Islet of Langerhans (tissue), 1 donor: ENCODE measurements at regions not wholly inside any gene's neighbourhood (a gene's known extent, or its start where the extent isn't known, plus 50 kb on each side); places are given as distances from the start of the nearest gene placed in this dataset.

Source experiments
- FAIRE-seq: peaks from one replicate; lab custom pipeline; 2011; peaks lifted over from hg19 to GRCh38; lab: Jason Lieb, UNC

GRCh38 chr13:107743100-107743499, 472.2 kb downstream of the LIG4 start:
- no peak for FAIRE-seq

- FAIRE-seq: no peak
Measured at GRCh38 chr13:107742544-107742943, 472.8 kb downstream of the LIG4 start.

- FAIRE-seq: no peak
Measured at GRCh38 chr13:107738004-107738403, 477.3 kb downstream of the LIG4 start.

GRCh38 chr13:107736731-107737130, 478.6 kb downstream of the LIG4 start:
- no peak for FAIRE-seq

GRCh38 chr13:107736170-107736569, 479.2 kb downstream of the LIG4 start:
- no peak for FAIRE-seq

GRCh38 chr13:107734891-107735625, 480.3 kb downstream of the LIG4 start:
- peak; percentile 93 for FAIRE-seq

- no peak for FAIRE-seq
Measured at GRCh38 chr13:107733276-107733675, 482.1 kb downstream of the LIG4 start.

- no peak for FAIRE-seq
Measured at GRCh38 chr13:107730813-107731212, 484.5 kb downstream of the LIG4 start.

GRCh38 chr13:107721125-107721869, 494.0 kb downstream of the LIG4 start:
- no peak for FAIRE-seq

- FAIRE-seq: no peak
Measured at GRCh38 chr13:107716741-107717140, 498.6 kb downstream of the LIG4 start.

GRCh38 chr13:107716241-107716640, 499.1 kb downstream of the LIG4 start:
- FAIRE-seq: no peak

- FAIRE-seq: no peak
Measured at GRCh38 chr13:107715496-107715895, 499.8 kb downstream of the LIG4 start.

GRCh38 chr13:107713314-107713713, 502.0 kb downstream of the LIG4 start:
- FAIRE-seq: no peak

GRCh38 chr13:107712145-107712860, 503.0 kb downstream of the LIG4 start:
- no peak for FAIRE-seq

- no peak for FAIRE-seq
Measured at GRCh38 chr13:107690181-107690580, 525.2 kb downstream of the LIG4 start.

- no peak for FAIRE-seq
Measured at GRCh38 chr13:107685876-107686275, 529.5 kb downstream of the LIG4 start.

GRCh38 chr13:107681600-107681999, 533.7 kb downstream of the LIG4 start:
- FAIRE-seq: no peak

- FAIRE-seq: no peak
Measured at GRCh38 chr13:107680115-107680514, 535.2 kb downstream of the LIG4 start.

GRCh38 chr13:107678075-107678689, 537.2 kb downstream of the LIG4 start:
- FAIRE-seq: no peak

- no peak for FAIRE-seq
Measured at GRCh38 chr13:107675847-107676550, 539.3 kb downstream of the LIG4 start.

GRCh38 chr13:107669391-107669993, 545.8 kb downstream of the LIG4 start:
- peak; percentile 96 for FAIRE-seq
